ENCODE measurements at regions not wholly inside any gene's neighbourhood (a gene's known extent, or its start where the extent isn't known, plus 50 kb on each side); places are given as distances from the start of the nearest gene placed in this dataset.

GRCh38 chr1:157196245-157196543 lies 58.0 kb upstream of the ETV3 start:
- TF ChIP-seq CTCF (IDR thresholded peaks at IDR 0.05 in 4 of 5, conservative IDR thresholded peaks at IDR 0.05 in 1 of 5): no peak
- no peak for TF ChIP-seq POLR2A (IDR thresholded peaks at IDR 0.05)

All from gastrocnemius medialis (tissue), 4 donors.